ENCODE measurements at regions not wholly inside any gene's neighbourhood (a gene's known extent, or its start where the extent isn't known, plus 50 kb on each side); places are given as distances from the start of the nearest gene placed in this dataset.

- Mint-ChIP-seq H3K36me3 (ENCODE audit: low read depth) (no peaks in the 10 kb centered on the region), H3K27me3 (ENCODE audit: low read depth) (no peaks in the 10 kb centered on the region), H3K4me1 (ENCODE audit: low read depth) (no peaks in the 10 kb centered on the region)
Observed at GRCh38 chr20:40459299-40459698, 229.7 kb downstream of the MAFB start.

GRCh38 chr20:40457404-40457803 lies 231.6 kb downstream of the MAFB start:
- no peaks in the 10 kb centered on the region for H3K27me3 Mint-ChIP-seq (ENCODE audit: low read depth)
- H3K36me3 Mint-ChIP-seq (ENCODE audit: low read depth) = no peaks in the 10 kb centered on the region
- H3K4me1 Mint-ChIP-seq (ENCODE audit: low read depth) = no peaks in the 10 kb centered on the region
- no peak overlapping the region for H3K27ac Mint-ChIP-seq
- DNase-seq (ENCODE audit: low spot score) = no peak
- H3K4me3 Mint-ChIP-seq = no peak overlapping the region
- no peaks in the 10 kb centered on the region for H3K9me3 Mint-ChIP-seq

More at GRCh38 chr20:40459299-40459698, 229.7 kb downstream of the MAFB start:
- H3K27ac Mint-ChIP-seq = no peak overlapping the region
- no peak for DNase-seq (ENCODE audit: low spot score)
- H3K4me3 Mint-ChIP-seq = no peak overlapping the region
- no peaks in the 10 kb centered on the region for H3K9me3 Mint-ChIP-seq

GRCh38 chr20:40452758-40453157 lies 236.3 kb downstream of the MAFB start:
- H3K27ac Mint-ChIP-seq = no peak overlapping the region

GRCh38 chr20:40451552-40451951 lies 237.5 kb downstream of the MAFB start:
- no peak for DNase-seq (ENCODE audit: low spot score)
- Mint-ChIP-seq H3K9me3 (no peaks in the 10 kb centered on the region), H3K4me3 (no peak overlapping the region), H3K27me3 (ENCODE audit: low read depth) (no peaks in the 10 kb centered on the region), H3K4me1 (ENCODE audit: low read depth) (no peaks in the 10 kb centered on the region), H3K36me3 (ENCODE audit: low read depth) (no peaks in the 10 kb centered on the region), H3K27ac (no peak overlapping the region)

More at GRCh38 chr20:40452758-40453157, 236.3 kb downstream of the MAFB start:
- no peak for DNase-seq (ENCODE audit: low spot score)
- H3K4me3 Mint-ChIP-seq = no peak overlapping the region
- no peaks in the 10 kb centered on the region for H3K36me3 Mint-ChIP-seq (ENCODE audit: low read depth)
- no peaks in the 10 kb centered on the region for H3K9me3 Mint-ChIP-seq
- no peaks in the 10 kb centered on the region for H3K27me3 Mint-ChIP-seq (ENCODE audit: low read depth)
- no peaks in the 10 kb centered on the region for H3K4me1 Mint-ChIP-seq (ENCODE audit: low read depth)

GRCh38 chr20:40449974-40450616 lies 238.9 kb downstream of the MAFB start:
- DNase-seq (ENCODE audit: low spot score) = no peak
- H3K27me3 Mint-ChIP-seq (ENCODE audit: low read depth) = no peaks in the 10 kb centered on the region
- H3K4me1 Mint-ChIP-seq (ENCODE audit: low read depth) = no peaks in the 10 kb centered on the region
- no peaks in the 10 kb centered on the region for H3K36me3 Mint-ChIP-seq (ENCODE audit: low read depth)
- no peak overlapping the region for H3K27ac Mint-ChIP-seq
- H3K9me3 Mint-ChIP-seq = no peaks in the 10 kb centered on the region
- H3K4me3 Mint-ChIP-seq = no peak overlapping the region

- Mint-ChIP-seq H3K36me3 (ENCODE audit: low read depth) (no peaks in the 10 kb centered on the region), H3K4me3 (no peak overlapping the region), H3K9me3 (no peaks in the 10 kb centered on the region), H3K4me1 (ENCODE audit: low read depth) (no peaks in the 10 kb centered on the region), H3K27ac (no peak overlapping the region), H3K27me3 (ENCODE audit: low read depth) (no peaks in the 10 kb centered on the region)
- no peak for DNase-seq (ENCODE audit: low spot score)
Observed at GRCh38 chr20:40449144-40449690, 239.8 kb downstream of the MAFB start.

GRCh38 chr20:40446888-40447287 lies 242.1 kb downstream of the MAFB start:
- Mint-ChIP-seq H3K27me3 (ENCODE audit: low read depth) (no peaks in the 10 kb centered on the region), H3K9me3 (no peaks in the 10 kb centered on the region), H3K27ac (no peak overlapping the region), H3K4me1 (ENCODE audit: low read depth) (no peaks in the 10 kb centered on the region), H3K4me3 (no peak overlapping the region), H3K36me3 (ENCODE audit: low read depth) (no peaks in the 10 kb centered on the region)
- no peak for DNase-seq (ENCODE audit: low spot score)

GRCh38 chr20:40444516-40444915 lies 244.5 kb downstream of the MAFB start:
- H3K27ac Mint-ChIP-seq = no peak overlapping the region
- no peaks in the 10 kb centered on the region for H3K27me3 Mint-ChIP-seq (ENCODE audit: low read depth)
- H3K36me3 Mint-ChIP-seq (ENCODE audit: low read depth) = no peaks in the 10 kb centered on the region
- no peak for DNase-seq (ENCODE audit: low spot score)
- H3K4me1 Mint-ChIP-seq (ENCODE audit: low read depth) = no peaks in the 10 kb centered on the region
- H3K9me3 Mint-ChIP-seq = no peaks in the 10 kb centered on the region
- no peak overlapping the region for H3K4me3 Mint-ChIP-seq

GRCh38 chr20:40443753-40444152 lies 245.3 kb downstream of the MAFB start:
- DNase-seq (ENCODE audit: low spot score) = no peak
- H3K9me3 Mint-ChIP-seq = no peaks in the 10 kb centered on the region
- H3K4me3 Mint-ChIP-seq = no peak overlapping the region
- no peaks in the 10 kb centered on the region for H3K36me3 Mint-ChIP-seq (ENCODE audit: low read depth)
- H3K4me1 Mint-ChIP-seq (ENCODE audit: low read depth) = no peaks in the 10 kb centered on the region
- H3K27ac Mint-ChIP-seq = no peak overlapping the region
- no peaks in the 10 kb centered on the region for H3K27me3 Mint-ChIP-seq (ENCODE audit: low read depth)

GRCh38 chr20:40442181-40442963 lies 246.7 kb downstream of the MAFB start:
- Mint-ChIP-seq H3K9me3 (no peaks in the 10 kb centered on the region), H3K4me1 (ENCODE audit: low read depth) (no peaks in the 10 kb centered on the region), H3K27ac (no peak overlapping the region), H3K4me3 (no peak overlapping the region), H3K27me3 (ENCODE audit: low read depth) (no peaks in the 10 kb centered on the region), H3K36me3 (ENCODE audit: low read depth) (no peaks in the 10 kb centered on the region)
- no peak for DNase-seq (ENCODE audit: low spot score)

GRCh38 chr20:40441771-40442170 lies 247.3 kb downstream of the MAFB start:
- no peaks in the 10 kb centered on the region for H3K9me3 Mint-ChIP-seq
- H3K4me3 Mint-ChIP-seq = no peak overlapping the region
- no peaks in the 10 kb centered on the region for H3K36me3 Mint-ChIP-seq (ENCODE audit: low read depth)

GRCh38 chr20:40438161-40438830 lies 250.7 kb downstream of the MAFB start:
- Mint-ChIP-seq H3K27me3 (ENCODE audit: low read depth) (no peaks in the 10 kb centered on the region), H3K36me3 (ENCODE audit: low read depth) (no peaks in the 10 kb centered on the region), H3K4me3 (no peak overlapping the region), H3K27ac (no peak overlapping the region), H3K9me3 (no peaks in the 10 kb centered on the region), H3K4me1 (ENCODE audit: low read depth) (no peaks in the 10 kb centered on the region)
- DNase-seq (ENCODE audit: low spot score) = no peak

More at GRCh38 chr20:40441771-40442170, 247.3 kb downstream of the MAFB start:
- Mint-ChIP-seq H3K27me3 (ENCODE audit: low read depth) (no peaks in the 10 kb centered on the region), H3K27ac (no peak overlapping the region), H3K4me1 (ENCODE audit: low read depth) (no peaks in the 10 kb centered on the region)
- DNase-seq (ENCODE audit: low spot score) = no peak

GRCh38 chr20:40436011-40436410 lies 253.0 kb downstream of the MAFB start:
- DNase-seq (ENCODE audit: low spot score) = no peak
- Mint-ChIP-seq H3K4me3 (no peak overlapping the region), H3K27ac (no peak overlapping the region), H3K27me3 (ENCODE audit: low read depth) (no peaks in the 10 kb centered on the region), H3K36me3 (ENCODE audit: low read depth) (no peaks in the 10 kb centered on the region), H3K4me1 (ENCODE audit: low read depth) (no peaks in the 10 kb centered on the region), H3K9me3 (no peaks in the 10 kb centered on the region)

Data from T-helper 2 cell treated with Interferon-gamma antibody and Interleukin-4, amounts not matched to agents 5 μg/mL and 100 μg/mL, for 36 hours (primary cell).